HCT116 (cell line): ENCODE measurements at regions not wholly inside any gene's neighbourhood (a gene's known extent, or its start where the extent isn't known, plus 50 kb on each side); places are given as distances from the start of the nearest gene placed in this dataset.

Experiments used
- ATAC-seq: fragments of 200-7000 bp; cut with Tn5 transposase; 2 replicates; pipeline ENCODE4 v1.9.1; 2020; ENCODE audit warnings: mild to moderate bottlenecking, moderate library complexity
- BruUV-seq: library from RNA; stranded (reverse); fragments of 400-500 nt; replicated peaks from 2 replicates; lab custom pipeline; 2021; lab: Mats Ljungman, UMichigan
- CTCF ChIA-PET: fragments of 300-600 bp; sonication (Branson Sonifier 250); formaldehyde crosslinking; loops from one replicate; lab custom pipeline; 2021; ENCODE audit warnings: antibody characterized with exemption; lab: Charles Lee
- POLR2A ChIA-PET: fragments of 300-600, 350-600 bp; sonication (Branson Sonifier 250); formaldehyde crosslinking; loops from one replicate; lab custom pipeline; 2021; ENCODE audit warnings: antibody characterized with exemption; lab: Charles Lee
- RAD21 ChIA-PET, 2 experiments: fragments of 300-600 bp; sonication (Branson Sonifier 250); formaldehyde crosslinking; loops; one replicate each; lab custom pipeline; 2023; ENCODE audit warnings: low total read pairs in 2 of 2; ENCODE audit not compliant: uncharacterized antibody in 2 of 2, unreplicated experiment in 2 of 2, low non-redundant PET in 1 of 2; lab: Charles Lee
- DNase-seq: peaks from one replicate; pipeline ENCODE4 v3.0.0-alpha.2; 2010; ENCODE audit warnings: low read depth, low spot score
- H2AFZ ChIP-seq: fragments of 200-600 bp; shearing (Covaris generic), sonication (generic); 2 replicates; pipeline ENCODE4 v1.6.1; 2017; ENCODE audit warnings: low read depth, mixed run types, mixed read lengths, antibody characterized with exemption, low read length; ENCODE audit not compliant: poor library complexity, severe bottlenecking
- H3K27ac ChIP-seq: 2 replicates; pipeline ENCODE4 v1.5.1; 2012; ENCODE audit warnings: low read depth, low read length
- H3K27me3 ChIP-seq: fragments of 200-600 bp; sonication (generic); 2 replicates; pipeline ENCODE4 v1.6.1; 2016; ENCODE audit warnings: mixed run types, low read length, mixed read lengths; ENCODE audit not compliant: insufficient read depth
- H3K36me3 ChIP-seq, 2 experiments: fragments of 200-500 bp in 1 of 2; fragments of 200-600 bp in 1 of 2; sonication (Bioruptor generic) in 1 of 2; sonication (generic) in 1 of 2; 2 replicates each; pipeline versions ENCODE4 v1.5.1 to v1.6.1; 2014 to 2016; ENCODE audit warnings: low read length in 2 of 2, inconsistent platforms in 1 of 2, mixed read lengths in 1 of 2, mixed run types in 1 of 2; ENCODE audit not compliant: insufficient read depth in 2 of 2, control insufficient read depth in 1 of 2
- H3K4me1 ChIP-seq, 2 experiments: fragments of 200-600 bp in 1 of 2; sonication (generic) in 1 of 2; 2 replicates each; pipeline versions ENCODE4 v1.5.1 to v1.6.1; 2012 to 2017; ENCODE audit warnings: low read length in 2 of 2, inconsistent platforms in 1 of 2, mild to moderate bottlenecking in 1 of 2, mixed read lengths in 1 of 2, mixed run types in 1 of 2, moderate library complexity in 1 of 2; ENCODE audit not compliant: insufficient read depth in 2 of 2, control insufficient read depth in 1 of 2
- H3K4me2 ChIP-seq: fragments of 200-600 bp; sonication (generic); 2 replicates; pipeline ENCODE4 v1.6.1; 2017; ENCODE audit warnings: mixed run types, low read length, mixed read lengths
- H3K4me3 ChIP-seq, 2 experiments: fragments of 200-600 bp in 1 of 2; sonication (generic) in 1 of 2; replicated peaks in 1 of 2; 2 replicates each; pipeline ENCODE4 v1.5.1; 2011 to 2016; ENCODE audit warnings: low read length in 2 of 2, control low read depth in 1 of 2, low read depth in 1 of 2, mild to moderate bottlenecking in 1 of 2, mixed read lengths in 1 of 2, mixed run types in 1 of 2
- H3K79me2 ChIP-seq: fragments of 200-600 bp; sonication (generic); 2 replicates; pipeline ENCODE4 v1.6.1; 2017; ENCODE audit warnings: mild to moderate bottlenecking, mixed run types, low read length, moderate library complexity, mixed read lengths; ENCODE audit not compliant: insufficient read depth
- H3K9ac ChIP-seq: fragments of 200-600 bp; sonication (generic); 2 replicates; pipeline ENCODE4 v1.6.1; 2016; ENCODE audit warnings: low read length, mixed read lengths
- H3K9me2 ChIP-seq: fragments of 200-600 bp; sonication (generic), shearing (Covaris generic); 2 replicates; pipeline ENCODE4 v1.6.1; 2017; ENCODE audit warnings: mixed run types, mild to moderate bottlenecking, moderate library complexity; ENCODE audit not compliant: insufficient read depth
- H3K9me3 ChIP-seq, 2 experiments: fragments of 200-500 bp in 1 of 2; fragments of 200-600 bp in 1 of 2; sonication (Bioruptor generic) in 1 of 2; sonication (generic) in 1 of 2; 2 replicates each; pipeline ENCODE4 v1.6.1; 2014 to 2017; ENCODE audit warnings: low read length in 2 of 2, mixed read lengths in 2 of 2, inconsistent platforms in 1 of 2, low read depth in 1 of 2, mild to moderate bottlenecking in 1 of 2, mixed run types in 1 of 2, moderate library complexity in 1 of 2; ENCODE audit not compliant: control insufficient read depth in 1 of 2, insufficient read depth in 1 of 2
- H4K20me1 ChIP-seq: fragments of 200-600 bp; sonication (generic), shearing (Covaris generic); 2 replicates; pipeline ENCODE4 v1.6.1; 2017; ENCODE audit warnings: mixed run types, mild to moderate bottlenecking, moderate library complexity; ENCODE audit not compliant: insufficient read depth
- CBX3 ChIP-seq: IDR thresholded peaks from 2 replicates; pipeline ENCODE4 v1.6.1; 2012; ENCODE audit warnings: low read depth
- CEBPB ChIP-seq: IDR thresholded peaks from 2 replicates; pipeline ENCODE4 v1.6.1; 2012; ENCODE audit warnings: low read depth
- EGR1 ChIP-seq: IDR thresholded peaks from 2 replicates; pipeline ENCODE4 v1.6.1; 2012; ENCODE audit warnings: low read depth
- ELF1 ChIP-seq: IDR thresholded peaks from 2 replicates; pipeline ENCODE4 v1.6.1; 2012; ENCODE audit warnings: low read depth, borderline replicate concordance
- EZH2 ChIP-seq: fragments of 200-600 bp; sonication (generic); IDR thresholded peaks from 2 replicates; pipeline ENCODE4 v1.6.1; 2017; ENCODE audit warnings: antibody characterized with exemption, mixed run types
- FOSL1 ChIP-seq: IDR thresholded peaks from 2 replicates; pipeline ENCODE4 v1.6.1; 2012; ENCODE audit warnings: low read depth
- POLR2A ChIP-seq: IDR thresholded peaks from 2 replicates; pipeline ENCODE4 v1.7.0; 2011; ENCODE audit warnings: borderline replicate concordance; ENCODE audit not compliant: insufficient read depth, insufficient read length; ENCODE audit errors: extremely low read depth
- RAD21 ChIP-seq: IDR thresholded peaks from 2 replicates; pipeline ENCODE4 v1.6.1; 2012; ENCODE audit warnings: low read depth, mild to moderate bottlenecking
- SIN3A ChIP-seq: IDR thresholded peaks from 2 replicates; pipeline ENCODE4 v1.6.1; 2012; ENCODE audit warnings: low read depth
- SP1 ChIP-seq: IDR thresholded peaks from 2 replicates; pipeline ENCODE4 v1.6.1; 2012; ENCODE audit warnings: low read depth
- SRF ChIP-seq: IDR thresholded peaks from 2 replicates; pipeline ENCODE4 v1.6.1; 2012; ENCODE audit warnings: low read depth
- TCF7L2 ChIP-seq: IDR thresholded peaks from 2 replicates; pipeline ENCODE4 v1.7.0; 2011; ENCODE audit warnings: borderline replicate concordance, inconsistent platforms; ENCODE audit not compliant: insufficient read depth, insufficient read length; ENCODE audit errors: extremely low read depth
- ZFX ChIP-seq: fragments of 450-650 bp; IDR thresholded peaks from 2 replicates; pipeline ENCODE4 v1.6.1; 2017
- intact Hi-C: fragments of 100-400 bp; cut with micrococcal nuclease; formaldehyde crosslinking; loops from 2 replicates; pipeline ENCODE4 v1.10.0; 2022
- TF ChIP-seq, protein P1 (sequence below): IDR thresholded peaks from 2 replicates; pipeline ENCODE4 v1.6.1; 2012; ENCODE audit warnings: low read depth
- TF ChIP-seq, protein P2 (sequence below), 3 experiments: fragments of 200-600 bp in 1 of 3; sonication (generic) in 1 of 3; IDR thresholded peaks in 2 of 3; conservative IDR thresholded peaks in 1 of 3; 2 replicates each; pipeline ENCODE4 v1.5.1; 2012 to 2017; ENCODE audit warnings: low read depth in 2 of 3, low read length in 2 of 3, antibody characterized with exemption in 1 of 3, borderline replicate concordance in 1 of 3, control low read depth in 1 of 3, mild to moderate bottlenecking in 1 of 3, mixed read lengths in 1 of 3, mixed run types in 1 of 3, moderate library complexity in 1 of 3; ENCODE audit not compliant: insufficient read depth in 1 of 3
- TF ChIP-seq, protein P3 (sequence below): IDR thresholded peaks from 2 replicates; pipeline ENCODE4 v1.6.1; 2011; ENCODE audit warnings: mild to moderate bottlenecking, low read length, moderate library complexity; ENCODE audit not compliant: insufficient replicate concordance; ENCODE audit errors: extremely low read depth

DNA sequence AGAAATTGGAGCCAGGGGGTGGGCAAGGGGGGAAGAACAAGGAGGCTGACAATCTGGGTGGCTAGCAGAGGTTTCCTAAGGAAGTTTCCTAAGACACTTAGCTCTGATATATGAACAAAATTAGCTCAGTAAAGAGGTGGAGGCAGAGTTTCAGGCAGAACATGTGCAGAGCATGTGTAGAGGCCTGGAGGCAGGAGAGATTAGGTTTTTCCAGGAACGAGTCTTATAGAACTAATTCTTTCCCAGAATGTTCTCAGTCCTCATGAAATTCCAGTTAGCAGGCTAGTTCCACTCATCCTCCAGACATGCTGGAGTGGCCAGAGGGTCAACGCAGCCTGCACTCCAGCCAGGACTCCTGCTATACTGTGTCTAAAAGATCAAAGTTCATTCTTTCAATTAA lies 184.7 kb downstream of the LACC1 start:
- Histone ChIP-seq H2AFZ (no peak overlapping the region), H3K27ac (no peak overlapping the region), H3K4me3 (no peak overlapping the region), H3K9me2 (no peaks in the 10 kb centered on the region), H3K4me1 (peaks cover 0 to 12% of the 10 kb centered on the region in 2 experiments; a peak in 2 of 4 replicates), H3K36me3 (no peaks in the 10 kb centered on the region), H3K4me2 (no peak overlapping the region), H3K79me2 (no peaks in the 10 kb centered on the region), H3K9me3 (no peaks in the 10 kb centered on the region), H3K27me3 (no peaks in the 10 kb centered on the region), H4K20me1 (no peaks in the 10 kb centered on the region), H3K9ac (no peak overlapping the region)
- CTCF ChIA-PET, result no interaction called here
- no peak for TF ChIP-seq ZFX
- no peak for TF ChIP-seq CEBPB
- no peak for TF ChIP-seq ELF1
- TF ChIP-seq TCF7L2, result no peak
- TF ChIP-seq, protein P1, sequence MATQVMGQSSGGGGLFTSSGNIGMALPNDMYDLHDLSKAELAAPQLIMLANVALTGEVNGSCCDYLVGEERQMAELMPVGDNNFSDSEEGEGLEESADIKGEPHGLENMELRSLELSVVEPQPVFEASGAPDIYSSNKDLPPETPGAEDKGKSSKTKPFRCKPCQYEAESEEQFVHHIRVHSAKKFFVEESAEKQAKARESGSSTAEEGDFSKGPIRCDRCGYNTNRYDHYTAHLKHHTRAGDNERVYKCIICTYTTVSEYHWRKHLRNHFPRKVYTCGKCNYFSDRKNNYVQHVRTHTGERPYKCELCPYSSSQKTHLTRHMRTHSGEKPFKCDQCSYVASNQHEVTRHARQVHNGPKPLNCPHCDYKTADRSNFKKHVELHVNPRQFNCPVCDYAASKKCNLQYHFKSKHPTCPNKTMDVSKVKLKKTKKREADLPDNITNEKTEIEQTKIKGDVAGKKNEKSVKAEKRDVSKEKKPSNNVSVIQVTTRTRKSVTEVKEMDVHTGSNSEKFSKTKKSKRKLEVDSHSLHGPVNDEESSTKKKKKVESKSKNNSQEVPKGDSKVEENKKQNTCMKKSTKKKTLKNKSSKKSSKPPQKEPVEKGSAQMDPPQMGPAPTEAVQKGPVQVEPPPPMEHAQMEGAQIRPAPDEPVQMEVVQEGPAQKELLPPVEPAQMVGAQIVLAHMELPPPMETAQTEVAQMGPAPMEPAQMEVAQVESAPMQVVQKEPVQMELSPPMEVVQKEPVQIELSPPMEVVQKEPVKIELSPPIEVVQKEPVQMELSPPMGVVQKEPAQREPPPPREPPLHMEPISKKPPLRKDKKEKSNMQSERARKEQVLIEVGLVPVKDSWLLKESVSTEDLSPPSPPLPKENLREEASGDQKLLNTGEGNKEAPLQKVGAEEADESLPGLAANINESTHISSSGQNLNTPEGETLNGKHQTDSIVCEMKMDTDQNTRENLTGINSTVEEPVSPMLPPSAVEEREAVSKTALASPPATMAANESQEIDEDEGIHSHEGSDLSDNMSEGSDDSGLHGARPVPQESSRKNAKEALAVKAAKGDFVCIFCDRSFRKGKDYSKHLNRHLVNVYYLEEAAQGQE, result no peak
- TF ChIP-seq, protein P2, sequence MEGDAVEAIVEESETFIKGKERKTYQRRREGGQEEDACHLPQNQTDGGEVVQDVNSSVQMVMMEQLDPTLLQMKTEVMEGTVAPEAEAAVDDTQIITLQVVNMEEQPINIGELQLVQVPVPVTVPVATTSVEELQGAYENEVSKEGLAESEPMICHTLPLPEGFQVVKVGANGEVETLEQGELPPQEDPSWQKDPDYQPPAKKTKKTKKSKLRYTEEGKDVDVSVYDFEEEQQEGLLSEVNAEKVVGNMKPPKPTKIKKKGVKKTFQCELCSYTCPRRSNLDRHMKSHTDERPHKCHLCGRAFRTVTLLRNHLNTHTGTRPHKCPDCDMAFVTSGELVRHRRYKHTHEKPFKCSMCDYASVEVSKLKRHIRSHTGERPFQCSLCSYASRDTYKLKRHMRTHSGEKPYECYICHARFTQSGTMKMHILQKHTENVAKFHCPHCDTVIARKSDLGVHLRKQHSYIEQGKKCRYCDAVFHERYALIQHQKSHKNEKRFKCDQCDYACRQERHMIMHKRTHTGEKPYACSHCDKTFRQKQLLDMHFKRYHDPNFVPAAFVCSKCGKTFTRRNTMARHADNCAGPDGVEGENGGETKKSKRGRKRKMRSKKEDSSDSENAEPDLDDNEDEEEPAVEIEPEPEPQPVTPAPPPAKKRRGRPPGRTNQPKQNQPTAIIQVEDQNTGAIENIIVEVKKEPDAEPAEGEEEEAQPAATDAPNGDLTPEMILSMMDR (IDR thresholded peaks at IDR 0.05 in 2 of 3, conservative IDR thresholded peaks at IDR 0.05 in 1 of 3; ENCODE audit: borderline replicate concordance in 1 of 3, insufficient read depth in 1 of 3, low read depth in 2 of 3, low read length in 2 of 3), result no peak
- TF ChIP-seq RAD21, result no peak
- no peak for TF ChIP-seq SIN3A
- TF ChIP-seq SRF, result no peak
- no peak for TF ChIP-seq FOSL1
- no peak for TF ChIP-seq CBX3
- TF ChIP-seq POLR2A, result no peak
- no peak for TF ChIP-seq EZH2
- no peak for TF ChIP-seq EGR1
- TF ChIP-seq SP1, result no peak
- TF ChIP-seq, protein P3, sequence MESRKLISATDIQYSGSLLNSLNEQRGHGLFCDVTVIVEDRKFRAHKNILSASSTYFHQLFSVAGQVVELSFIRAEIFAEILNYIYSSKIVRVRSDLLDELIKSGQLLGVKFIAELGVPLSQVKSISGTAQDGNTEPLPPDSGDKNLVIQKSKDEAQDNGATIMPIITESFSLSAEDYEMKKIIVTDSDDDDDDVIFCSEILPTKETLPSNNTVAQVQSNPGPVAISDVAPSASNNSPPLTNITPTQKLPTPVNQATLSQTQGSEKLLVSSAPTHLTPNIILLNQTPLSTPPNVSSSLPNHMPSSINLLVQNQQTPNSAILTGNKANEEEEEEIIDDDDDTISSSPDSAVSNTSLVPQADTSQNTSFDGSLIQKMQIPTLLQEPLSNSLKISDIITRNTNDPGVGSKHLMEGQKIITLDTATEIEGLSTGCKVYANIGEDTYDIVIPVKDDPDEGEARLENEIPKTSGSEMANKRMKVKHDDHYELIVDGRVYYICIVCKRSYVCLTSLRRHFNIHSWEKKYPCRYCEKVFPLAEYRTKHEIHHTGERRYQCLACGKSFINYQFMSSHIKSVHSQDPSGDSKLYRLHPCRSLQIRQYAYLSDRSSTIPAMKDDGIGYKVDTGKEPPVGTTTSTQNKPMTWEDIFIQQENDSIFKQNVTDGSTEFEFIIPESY, result no peak
- POLR2A ChIA-PET, result no interaction called here
- DNase-seq, result no peak
- intact Hi-C loops, result no loop called here
- RAD21 ChIA-PET, result no interaction called here
- no TSS peak for BruUV-seq
- no peak for ATAC-seq
